PC-3 (cell line): ENCODE measurements at regions not wholly inside any gene's neighbourhood (a gene's known extent, or its start where the extent isn't known, plus 50 kb on each side); places are given as distances from the start of the nearest gene placed in this dataset.
"Not testable (repeated sequence)": the region's sequence is repeated elsewhere in the genome, so short reads cannot be mapped to it uniquely, and the experiment has no call there.

Experiments used
- ATAC-seq: fragments of 200-7000 bp; cut with Tn5 transposase; 2 replicates; pipeline ENCODE4 v1.9.1; 2020; ENCODE audit warnings: mild to moderate bottlenecking, moderate library complexity
- BruUV-seq: library from RNA; stranded (reverse); fragments of 400-500 nt; replicated peaks from 2 replicates; lab custom pipeline; 2021; lab: Mats Ljungman, UMichigan
- CTCF ChIA-PET: fragments of 300-600 bp; sonication (Branson Sonifier 250); formaldehyde crosslinking; loops from one replicate; lab custom pipeline; 2022; ENCODE audit warnings: antibody characterized with exemption; lab: Charles Lee
- POLR2A ChIA-PET: fragments of 300-600 bp; sonication (Branson Sonifier 250); formaldehyde crosslinking; loops from one replicate; lab custom pipeline; 2022; ENCODE audit warnings: antibody characterized with exemption; ENCODE audit not compliant: unreplicated experiment; lab: Charles Lee
- DNase-seq: peaks from one replicate; pipeline ENCODE4 v3.0.0-alpha.2; 2015
- H2AFZ ChIP-seq: fragments of 300-600 bp; sonication (generic); 2 replicates; pipeline ENCODE4 v1.6.0; 2016; ENCODE audit warnings: antibody characterized with exemption, low read length
- H3F3A ChIP-seq: fragments of 300-600 bp; sonication (generic); one replicate; pipeline ENCODE4 v1.6.0; 2017; ENCODE audit warnings: antibody characterized with exemption, low read length, control low read depth, mild to moderate bottlenecking; ENCODE audit not compliant: unreplicated experiment
- H3K27ac ChIP-seq: fragments of 300-600 bp; sonication (generic); 2 replicates; pipeline ENCODE4 v1.5.1; 2016; ENCODE audit warnings: mild to moderate bottlenecking, low read length
- H3K27me3 ChIP-seq: fragments of 300-600 bp; sonication (generic); 2 replicates; pipeline ENCODE4 v1.6.1; 2016; ENCODE audit warnings: low read length, mixed read lengths
- H3K36me3 ChIP-seq: fragments of 300-600 bp; sonication (generic); 2 replicates; pipeline ENCODE4 v1.6.1; 2016; ENCODE audit warnings: low read depth, mixed run types, low read length, mixed read lengths
- H3K4me1 ChIP-seq: fragments of 300-600 bp; sonication (generic); 2 replicates; pipeline ENCODE4 v1.5.1; 2016; ENCODE audit warnings: low read length; ENCODE audit not compliant: insufficient read depth
- H3K4me2 ChIP-seq: fragments of 300-600 bp; sonication (generic); 2 replicates; pipeline ENCODE4 v1.6.0; 2016; ENCODE audit warnings: low read length
- H3K4me3 ChIP-seq: fragments of 300-600 bp; sonication (generic); 2 replicates; pipeline ENCODE4 v1.5.1; 2016; ENCODE audit warnings: mild to moderate bottlenecking, low read length, mixed read lengths
- H3K79me2 ChIP-seq: fragments of 300-600 bp; sonication (generic); 2 replicates; pipeline ENCODE4 v1.6.1; 2017; ENCODE audit warnings: low read length, mixed read lengths
- H3K9ac ChIP-seq: fragments of 300-600 bp; sonication (generic); 2 replicates; pipeline ENCODE4 v1.6.0; 2016; ENCODE audit warnings: mild to moderate bottlenecking, low read length
- H3K9me2 ChIP-seq: fragments of 300-600 bp; sonication (generic); replicated peaks from 2 replicates; pipeline ENCODE4 v1.6.1; 2016; ENCODE audit warnings: mixed run types, low read length, mixed read lengths
- H3K9me3 ChIP-seq: fragments of 300-600 bp; sonication (generic); 2 replicates; pipeline ENCODE4 v1.6.1; 2016; ENCODE audit warnings: low read length, mixed read lengths
- H4K20me1 ChIP-seq: fragments of 300-600 bp; sonication (generic); 2 replicates; pipeline ENCODE4 v1.6.1; 2016; ENCODE audit warnings: low read length, mixed read lengths
- EZH2 ChIP-seq: fragments of 300-600 bp; sonication (generic); IDR thresholded peaks from one replicate; pipeline ENCODE4 v1.6.1; 2017; ENCODE audit warnings: antibody characterized with exemption, mild to moderate bottlenecking, low read length; ENCODE audit not compliant: unreplicated experiment
- EZH2phosphoT487 ChIP-seq: fragments of 300-600 bp; sonication (generic); IDR thresholded peaks from 2 replicates; pipeline ENCODE4 v1.6.1; 2018; ENCODE audit warnings: mild to moderate bottlenecking, antibody characterized with exemption, low read length, borderline replicate concordance
- intact Hi-C: fragments of 100-400 bp; cut with micrococcal nuclease; formaldehyde crosslinking; loops from 2 replicates; pipeline ENCODE4 v1.9.0; 2023
- TF ChIP-seq, protein P1 (sequence below): fragments of 300-600 bp; sonication (generic); conservative IDR thresholded peaks from 2 replicates; pipeline ENCODE4 v1.5.1; 2017; ENCODE audit warnings: antibody characterized with exemption, low read depth, mild to moderate bottlenecking, low read length

DNA sequence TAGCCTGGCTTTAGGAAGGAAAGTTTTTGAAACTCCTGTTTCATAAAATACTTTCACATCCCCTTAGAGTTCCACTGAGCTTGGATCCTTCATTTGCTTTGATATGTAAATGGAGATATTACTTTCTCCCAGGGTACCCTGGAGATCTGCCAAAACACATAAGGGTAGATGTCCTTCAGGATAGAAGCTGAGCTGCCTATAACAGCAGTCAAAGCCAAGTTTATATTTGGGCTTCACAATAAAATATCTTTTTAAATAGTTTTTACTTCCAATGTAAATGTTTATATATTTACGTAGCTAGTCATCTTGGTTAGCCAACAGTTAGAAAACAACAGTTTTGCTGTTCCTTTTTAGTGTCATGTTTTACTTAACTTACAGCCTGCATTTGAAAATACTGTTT, 742.3 kb upstream of the POU3F4 start:
- Histone ChIP-seq H3K4me2 (no peak overlapping the region), H4K20me1 (no peaks in the 10 kb centered on the region), H3K9me3 (no peaks in the 10 kb centered on the region), H3K4me1 (no peaks in the 10 kb centered on the region), H3K9me2 (no peaks in the 10 kb centered on the region), H3F3A (no peaks in the 10 kb centered on the region), H2AFZ (no peak overlapping the region), H3K36me3 (no peaks in the 10 kb centered on the region), H3K4me3 (no peak overlapping the region), H3K79me2 (no peaks in the 10 kb centered on the region), H3K27ac (peak overlapping the region; percentile 25; the same call in 1 of the 2 replicates), H3K9ac (no peak overlapping the region), H3K27me3 (no peaks in the 10 kb centered on the region)
- ChIA-PET CTCF (no interaction called here), POLR2A (no interaction called here)
- peak; percentile 87 for ATAC-seq
- BruUV-seq = no TSS peak
- intact Hi-C loops = loop anchor here (5.0 kb wide), 1 partner anchor 46 kb away; no protein-coding TSS in a partner anchor
- DNase-seq = peak; percentile 45
- TF ChIP-seq, protein P1, sequence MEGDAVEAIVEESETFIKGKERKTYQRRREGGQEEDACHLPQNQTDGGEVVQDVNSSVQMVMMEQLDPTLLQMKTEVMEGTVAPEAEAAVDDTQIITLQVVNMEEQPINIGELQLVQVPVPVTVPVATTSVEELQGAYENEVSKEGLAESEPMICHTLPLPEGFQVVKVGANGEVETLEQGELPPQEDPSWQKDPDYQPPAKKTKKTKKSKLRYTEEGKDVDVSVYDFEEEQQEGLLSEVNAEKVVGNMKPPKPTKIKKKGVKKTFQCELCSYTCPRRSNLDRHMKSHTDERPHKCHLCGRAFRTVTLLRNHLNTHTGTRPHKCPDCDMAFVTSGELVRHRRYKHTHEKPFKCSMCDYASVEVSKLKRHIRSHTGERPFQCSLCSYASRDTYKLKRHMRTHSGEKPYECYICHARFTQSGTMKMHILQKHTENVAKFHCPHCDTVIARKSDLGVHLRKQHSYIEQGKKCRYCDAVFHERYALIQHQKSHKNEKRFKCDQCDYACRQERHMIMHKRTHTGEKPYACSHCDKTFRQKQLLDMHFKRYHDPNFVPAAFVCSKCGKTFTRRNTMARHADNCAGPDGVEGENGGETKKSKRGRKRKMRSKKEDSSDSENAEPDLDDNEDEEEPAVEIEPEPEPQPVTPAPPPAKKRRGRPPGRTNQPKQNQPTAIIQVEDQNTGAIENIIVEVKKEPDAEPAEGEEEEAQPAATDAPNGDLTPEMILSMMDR = no peak
- no peak for TF ChIP-seq EZH2
- no peak for TF ChIP-seq EZH2phosphoT487

DNA sequence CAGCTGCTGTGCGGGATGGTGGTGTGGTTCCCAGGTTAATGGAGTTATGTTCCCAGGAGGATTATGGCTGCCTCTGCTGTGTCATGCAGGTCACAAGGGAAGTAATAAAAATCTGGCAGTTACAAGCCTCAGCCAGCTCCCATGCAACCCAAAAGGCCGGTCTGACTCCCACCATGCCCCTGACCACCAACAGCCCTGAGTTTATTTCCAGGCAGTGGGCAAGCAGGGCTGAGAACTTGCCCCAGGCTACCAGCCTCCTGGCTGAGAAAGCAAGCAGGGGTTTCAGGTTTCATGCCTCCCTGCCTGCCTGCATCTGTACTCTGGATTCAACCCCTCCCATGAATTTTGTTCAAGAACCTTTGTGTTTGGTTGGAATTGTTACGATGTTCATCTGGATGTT, 732.7 kb upstream of the POU3F4 start:
- intact Hi-C loops = no loop called here
- Histone ChIP-seq H3K4me3 (no peak overlapping the region), H3K27ac (no peak overlapping the region), H3K9me3 (no peaks in the 10 kb centered on the region), H3K9ac (no peak overlapping the region), H2AFZ (no peak overlapping the region), H3F3A (no peaks in the 10 kb centered on the region), H4K20me1 (no peaks in the 10 kb centered on the region), H3K27me3 (no peaks in the 10 kb centered on the region), H3K36me3 (no peaks in the 10 kb centered on the region), H3K9me2 (no peaks in the 10 kb centered on the region), H3K79me2 (no peaks in the 10 kb centered on the region), H3K4me2 (no peak overlapping the region), H3K4me1 (no peaks in the 10 kb centered on the region)
- TF ChIP-seq, protein P1 = no peak
- TF ChIP-seq EZH2phosphoT487 (no peak), EZH2 (no peak)
- BruUV-seq = no TSS peak
- POLR2A ChIA-PET = no interaction called here
- peak; percentile 17 for DNase-seq
- no peak for ATAC-seq
- CTCF ChIA-PET = no interaction called here

GRCh38 chrX:82782014-82782413, 726.1 kb upstream of the POU3F4 start:
- H3K79me2 ChIP-seq = no peaks in the 10 kb centered on the region
- no peak for DNase-seq
- H4K20me1 ChIP-seq = no peaks in the 10 kb centered on the region
- ChIA-PET CTCF (no interaction called here), POLR2A (no interaction called here)
- H3F3A ChIP-seq = no peaks in the 10 kb centered on the region
- no peaks in the 10 kb centered on the region for H3K36me3 ChIP-seq
- no peak overlapping the region for H2AFZ ChIP-seq
- no peak for TF ChIP-seq EZH2phosphoT487
- no peak for TF ChIP-seq EZH2
- TF ChIP-seq, protein P1 = no peak
- H3K9me3 ChIP-seq = no peaks in the 10 kb centered on the region
- intact Hi-C loops = no loop called here
- H3K27ac ChIP-seq = no peak overlapping the region
- H3K9ac ChIP-seq = no peak overlapping the region
- no peaks in the 10 kb centered on the region for H3K9me2 ChIP-seq
- BruUV-seq = no TSS peak
- no peak for ATAC-seq
- no peak overlapping the region for H3K4me2 ChIP-seq
- no peaks in the 10 kb centered on the region for H3K4me1 ChIP-seq
- H3K4me3 ChIP-seq = no peak overlapping the region
- H3K27me3 ChIP-seq = no peaks in the 10 kb centered on the region

- DNase-seq, POLR2A ChIA-PET, H3K9me3 ChIP-seq, H3K36me3 ChIP-seq, H3K4me3 ChIP-seq, CTCF ChIA-PET, H3F3A ChIP-seq, H3K79me2 ChIP-seq, H3K27me3 ChIP-seq, BruUV-seq, H3K9ac ChIP-seq, H3K9me2 ChIP-seq, ATAC-seq, H2AFZ ChIP-seq, H4K20me1 ChIP-seq: not testable (repeated sequence)
- Histone ChIP-seq H3K4me2 (peak overlapping the region; percentile 55), H3K4me1 (peaks cover 35% of the 10 kb centered on the region), H3K27ac (peak overlapping the region; percentile 74)
- intact Hi-C loops = loop anchor here (5.0 to 10.0 kb wide), 3 partner anchors 46 to 132 kb away; no protein-coding TSS in a partner anchor
Observed at GRCh38 chrX:82812902-82813301, 695.2 kb upstream of the POU3F4 start.
